CD1c-positive myeloid dendritic cell (primary cell): ENCODE measurements at regions not wholly inside any gene's neighbourhood (a gene's known extent, or its start where the extent isn't known, plus 50 kb on each side); places are given as distances from the start of the nearest gene placed in this dataset.
"Not testable (repeated sequence)": the region's sequence is repeated elsewhere in the genome, so short reads cannot be mapped to it uniquely, and the experiment has no call there.

Source experiments
- DNase-seq: peaks from one replicate; pipeline ENCODE4 v3.0.0-alpha.2; 2016; ENCODE audit errors: extremely low spot score

GRCh38 chr11:112617098-112617425 is 344.2 kb upstream of the NCAM1 start:
- DNase-seq: no peak

DNA sequence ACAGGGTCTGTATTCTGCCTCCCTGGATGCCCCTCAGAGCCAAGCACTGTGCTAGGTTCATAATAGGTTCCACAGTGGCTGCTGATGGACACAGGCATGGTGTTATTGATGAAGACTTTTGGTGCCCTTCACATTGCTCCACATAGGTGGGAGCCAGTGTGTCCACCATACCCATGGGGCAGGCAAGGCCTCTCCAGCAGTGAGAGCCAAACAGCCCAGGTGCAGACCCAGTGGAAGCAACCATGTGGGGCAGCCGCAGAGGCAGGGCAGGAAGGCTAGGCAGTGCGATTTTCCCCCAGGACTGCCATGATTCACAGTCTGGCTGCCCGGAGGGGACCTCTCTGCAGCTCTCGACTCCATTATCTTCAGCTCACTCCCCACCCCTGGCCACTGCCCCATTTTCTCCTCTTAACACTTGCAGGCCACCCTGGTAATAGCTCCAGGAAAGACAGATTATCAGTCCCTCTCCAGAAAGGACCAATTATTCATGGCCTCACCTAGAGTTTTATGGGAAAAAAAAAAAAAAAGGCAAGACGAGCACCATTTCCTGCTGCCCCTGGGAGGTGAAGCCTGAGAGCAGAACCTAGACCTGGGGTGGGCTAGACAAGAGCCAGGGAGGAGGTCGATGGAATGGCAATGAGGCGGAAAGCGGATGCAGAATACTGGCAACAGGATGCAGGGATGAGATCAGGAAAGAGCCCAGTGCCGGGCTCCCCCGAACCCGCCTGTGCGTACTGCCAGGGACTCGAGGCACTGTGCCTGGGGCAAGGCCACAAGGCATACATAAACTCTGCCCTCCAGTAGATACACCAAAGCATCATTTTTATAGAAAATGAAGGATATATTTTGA is 343.0 kb upstream of the NCAM1 start:
- DNase-seq: no peak

GRCh38 chr11:112619106-112619505 is 342.1 kb upstream of the NCAM1 start:
- no peak for DNase-seq

GRCh38 chr11:112620621-112621394 is 340.4 kb upstream of the NCAM1 start:
- peak; percentile 30 for DNase-seq

GRCh38 chr11:112623057-112623456 is 338.2 kb upstream of the NCAM1 start:
- peak; percentile 36 for DNase-seq

DNA sequence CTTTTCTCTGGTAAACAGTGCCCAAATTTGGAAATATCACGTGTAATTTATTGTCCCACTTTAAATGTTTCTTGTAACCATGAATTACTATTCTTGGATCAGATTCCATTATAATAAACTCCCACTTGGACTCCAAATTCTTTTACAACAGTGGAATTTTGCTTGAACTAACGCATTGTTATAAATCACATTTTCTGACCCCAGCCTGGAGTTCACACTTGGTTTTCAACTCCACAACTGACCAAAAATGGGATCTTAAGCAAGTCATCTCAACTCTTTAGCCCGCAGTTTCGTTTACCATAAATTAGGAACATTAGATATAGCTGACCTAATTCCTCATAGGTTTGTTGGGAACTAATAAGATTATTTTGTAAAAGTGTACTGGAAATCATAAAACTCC is 336.8 kb upstream of the NCAM1 start:
- DNase-seq: no peak

DNA sequence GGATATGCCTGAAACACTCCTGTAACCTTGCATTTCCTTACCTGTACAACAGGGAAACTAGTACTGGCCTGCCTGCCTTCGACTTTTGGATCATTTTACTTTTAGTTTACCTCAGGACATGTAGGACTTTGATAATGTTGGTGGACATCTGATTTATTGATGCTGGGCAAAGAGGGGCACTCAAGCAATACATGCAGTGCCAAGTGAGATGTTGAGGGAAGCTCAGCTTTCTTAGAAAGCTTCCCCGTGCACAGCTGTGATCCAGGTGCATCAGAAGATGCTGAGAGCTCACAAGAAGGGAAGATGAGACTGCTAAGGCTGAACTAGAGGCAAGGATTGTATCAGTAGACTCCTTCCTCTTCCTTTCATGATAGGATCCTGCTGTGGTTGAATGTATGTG is 336.2 kb upstream of the NCAM1 start:
- not testable (repeated sequence) for DNase-seq

DNA sequence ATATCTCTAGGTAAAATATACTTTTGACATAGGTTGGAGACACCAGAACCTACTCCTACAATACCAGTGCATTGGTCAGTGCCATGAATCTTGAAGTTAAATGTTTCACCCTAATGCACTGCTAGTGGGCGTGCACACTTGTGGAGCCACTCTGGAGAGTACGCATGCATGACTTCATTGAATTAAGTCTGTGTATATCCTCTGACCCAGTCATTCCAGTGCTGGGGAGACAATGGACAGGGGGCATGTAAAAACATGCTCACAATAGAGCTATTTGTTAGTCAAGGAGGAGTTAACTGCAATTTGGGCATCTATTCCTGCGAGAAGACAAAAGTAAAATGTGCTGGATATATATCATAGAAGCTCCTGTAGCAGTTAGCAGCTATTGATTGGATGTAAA is 335.4 kb upstream of the NCAM1 start:
- no peak for DNase-seq

GRCh38 chr11:112626731-112627130 is 334.5 kb upstream of the NCAM1 start:
- DNase-seq: no peak

GRCh38 chr11:112627588-112628045 is 333.6 kb upstream of the NCAM1 start:
- no peak for DNase-seq

GRCh38 chr11:112628676-112629075 is 332.5 kb upstream of the NCAM1 start:
- DNase-seq: no peak

DNA sequence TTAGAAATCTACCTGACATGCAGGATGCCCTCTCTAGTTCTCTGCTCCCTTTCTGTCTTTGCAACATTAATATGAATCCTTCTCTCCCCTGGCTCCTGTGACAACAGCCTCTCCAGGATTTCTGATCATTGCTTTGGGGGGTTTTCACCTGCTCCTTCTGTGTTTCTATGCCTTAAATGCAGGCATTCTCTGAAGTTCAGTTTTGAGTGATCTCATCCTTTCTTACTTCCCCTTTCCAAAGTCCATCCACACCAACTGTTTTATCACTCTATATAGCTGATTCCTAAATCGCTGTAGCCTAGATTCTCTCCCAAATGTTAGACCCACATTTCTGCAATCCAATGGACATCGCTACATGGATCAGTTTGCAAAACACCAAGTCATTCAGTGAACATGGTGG is 330.7 kb upstream of the NCAM1 start:
- no peak for DNase-seq

DNA sequence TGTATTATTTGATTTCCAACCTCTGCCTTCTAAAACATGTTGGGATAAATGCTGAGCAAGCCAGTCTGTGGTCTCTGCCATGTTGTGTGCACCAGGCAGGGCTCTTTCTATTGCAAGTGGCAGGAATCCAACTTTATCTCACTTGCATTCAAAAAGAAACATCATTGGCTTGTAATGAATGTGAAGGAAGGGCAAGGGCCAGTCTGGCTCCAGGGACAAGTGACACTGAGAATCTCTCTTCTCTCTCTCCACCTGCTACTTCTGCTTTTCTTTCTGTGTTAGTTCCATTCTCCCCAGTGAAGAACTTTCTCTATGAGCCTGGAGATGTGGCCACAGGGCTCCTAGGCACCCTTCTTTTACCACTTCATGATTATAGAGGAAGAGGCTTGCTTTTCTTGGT is 329.9 kb upstream of the NCAM1 start:
- DNase-seq: no peak

DNA sequence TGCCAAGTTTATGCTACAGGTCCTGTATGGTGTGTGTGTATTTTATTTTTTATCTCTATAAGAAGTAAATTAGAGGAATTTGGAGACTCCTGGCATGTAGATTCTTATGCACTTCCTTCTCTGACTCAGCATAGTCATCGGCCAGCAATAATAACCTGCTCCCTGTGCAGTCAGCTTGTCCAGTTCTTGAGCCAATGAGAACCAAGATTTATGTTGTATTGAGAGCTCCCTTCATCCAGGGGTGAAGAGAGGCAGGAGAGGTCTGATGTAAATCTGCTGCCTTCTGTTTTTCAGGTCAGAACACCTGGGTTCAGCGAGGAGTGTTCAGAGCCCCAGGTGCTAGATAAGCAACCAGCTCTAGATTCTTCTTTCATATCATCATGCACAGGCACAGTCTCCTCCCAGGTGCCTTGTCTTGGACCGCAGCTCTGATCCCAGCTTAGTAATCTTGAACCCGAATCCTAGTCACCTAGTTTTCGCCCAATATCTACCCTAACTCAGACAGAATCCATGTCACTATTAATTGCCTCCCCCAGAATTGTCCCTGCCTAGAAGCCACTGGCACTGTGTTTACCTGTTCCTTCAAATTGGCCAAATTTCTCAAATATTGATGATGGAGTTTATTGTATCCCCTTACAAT is 328.2 kb upstream of the NCAM1 start:
- no peak for DNase-seq

GRCh38 chr11:112634551-112634950 is 326.7 kb upstream of the NCAM1 start:
- DNase-seq: no peak

DNA sequence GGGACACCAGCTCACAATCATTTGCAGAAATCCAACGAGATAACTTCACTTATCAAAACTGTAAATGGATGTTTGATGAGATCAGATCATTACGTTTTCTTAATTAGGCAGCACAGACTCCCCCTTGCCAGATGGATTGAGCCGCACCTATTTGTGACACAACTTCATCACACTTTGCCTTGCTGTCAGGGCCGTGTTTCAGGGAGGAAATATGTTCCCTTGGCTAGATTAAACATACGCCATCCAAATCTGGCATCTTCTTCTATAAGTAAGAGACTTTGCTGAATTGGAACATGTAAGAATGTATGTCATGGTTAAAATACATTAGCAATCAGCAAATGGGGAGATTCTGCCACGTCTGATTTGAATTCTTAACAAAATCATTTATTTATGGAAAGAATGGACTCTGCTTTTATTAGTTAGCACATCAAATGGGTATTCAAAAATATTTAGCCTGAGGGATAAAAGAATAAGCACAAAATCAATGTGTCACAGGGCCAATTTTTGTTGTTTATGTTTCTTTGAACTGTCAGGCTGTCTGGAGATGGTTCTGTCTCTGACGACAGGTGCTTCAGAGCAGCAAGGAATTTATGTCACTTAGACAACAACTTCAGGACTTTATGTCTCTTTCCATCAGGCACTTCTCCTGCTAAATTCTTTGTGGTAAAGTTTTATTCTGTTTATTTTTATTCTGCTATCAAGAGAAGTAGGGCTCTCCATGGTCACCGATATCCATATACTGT is 326.1 kb upstream of the NCAM1 start:
- no peak for DNase-seq

DNA sequence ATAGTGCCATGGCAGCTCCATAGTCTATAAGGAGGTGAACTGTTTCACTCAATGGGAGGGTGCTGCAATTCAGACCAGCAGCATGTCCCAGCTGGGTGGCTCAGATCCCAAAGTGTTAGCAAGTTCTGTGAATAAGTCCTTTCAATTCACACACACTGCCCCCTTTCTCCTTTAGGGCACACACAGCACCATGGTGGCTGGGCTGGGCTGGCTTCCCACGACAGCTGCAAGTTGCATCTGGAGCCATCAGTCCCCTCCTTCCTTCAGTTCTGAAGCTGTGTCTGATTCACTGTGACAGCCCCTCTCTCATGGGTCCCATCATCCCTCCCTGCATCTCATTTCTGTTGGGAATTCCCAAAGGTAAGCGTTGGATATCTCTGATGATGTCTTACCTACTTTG is 324.1 kb upstream of the NCAM1 start:
- no peak for DNase-seq

- DNase-seq: no peak
Observed at GRCh38 chr11:112637876-112638275, 323.3 kb upstream of the NCAM1 start.

DNA sequence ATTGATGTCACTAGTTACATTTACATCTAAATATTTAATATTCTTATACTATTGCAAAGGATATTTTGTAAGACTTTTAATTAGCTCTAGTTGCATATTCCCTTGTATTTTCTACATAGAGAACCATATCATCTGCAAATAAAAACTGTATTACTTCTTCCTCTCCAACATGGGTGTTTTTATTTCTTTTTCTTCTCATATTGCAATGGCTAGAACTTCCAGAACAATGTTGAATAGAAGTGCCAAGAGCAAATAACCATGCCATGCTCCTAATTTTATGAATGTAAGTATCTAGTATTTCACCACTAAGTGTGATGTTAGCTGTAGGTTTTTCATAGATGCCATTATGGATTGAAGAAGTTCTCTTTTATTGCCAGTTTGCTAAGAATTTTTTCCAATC is 321.8 kb upstream of the NCAM1 start:
- no peak for DNase-seq

DNA sequence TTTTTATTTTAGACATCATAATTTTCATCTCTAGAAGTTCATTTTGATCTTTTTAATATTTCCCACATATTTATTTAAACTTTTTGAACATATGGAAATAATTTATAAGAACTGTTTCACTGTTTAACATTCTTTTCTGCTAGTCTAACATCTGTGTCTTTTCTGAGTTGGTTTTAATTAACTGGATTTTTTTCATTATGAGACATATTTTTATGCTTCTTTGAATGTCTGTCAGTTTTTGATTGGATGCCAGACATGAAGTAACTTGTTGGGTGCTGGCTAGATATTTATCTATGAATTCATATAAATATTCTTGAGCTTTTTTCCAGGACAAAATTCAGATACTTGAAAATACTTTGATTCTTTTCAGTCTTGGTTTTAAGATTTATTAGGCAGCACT is 317.8 kb upstream of the NCAM1 start:
- no peak for DNase-seq

DNA sequence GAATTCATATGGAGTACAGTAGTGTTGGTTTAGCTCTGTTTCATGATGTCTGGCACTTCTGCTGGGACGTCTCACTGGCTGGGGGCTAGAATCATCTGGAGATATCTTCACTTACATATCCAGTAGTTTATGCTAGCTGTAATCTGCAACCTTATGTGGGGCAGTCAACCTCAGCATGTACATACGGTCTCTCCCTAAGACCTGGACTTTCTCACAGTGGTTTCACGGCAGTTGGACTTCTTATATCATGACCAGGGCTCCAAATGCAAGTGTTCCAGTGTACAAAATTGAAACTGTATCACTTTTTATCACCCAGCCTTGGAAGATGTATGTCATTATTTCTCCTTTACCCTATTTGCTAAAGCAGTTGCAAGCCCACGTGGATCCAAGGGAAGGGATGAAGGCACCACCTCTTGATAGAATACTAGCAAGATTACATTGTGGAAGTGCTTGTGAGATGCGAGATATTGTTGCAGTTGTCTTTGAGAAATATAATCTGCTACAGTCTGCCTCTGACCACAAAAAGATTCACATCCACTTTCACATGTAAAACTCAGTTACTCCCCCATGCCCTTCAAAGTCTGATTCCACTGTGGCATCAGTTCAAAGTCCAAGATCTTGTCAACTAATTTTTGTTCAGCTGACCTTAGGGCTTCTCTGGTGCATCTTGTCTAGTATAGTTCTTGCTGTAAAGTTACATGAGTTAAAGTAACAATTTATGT is 316.6 kb upstream of the NCAM1 start:
- DNase-seq: no peak
